Duodenal mucosa (tissue), 2 donors: ENCODE measurements at regions not wholly inside any gene's neighbourhood (a gene's known extent, or its start where the extent isn't known, plus 50 kb on each side); places are given as distances from the start of the nearest gene placed in this dataset.

Source experiments
- H3K27ac ChIP-seq: one replicate; pipeline ENCODE4 v1.7.0; 2013; ENCODE audit warnings: low read depth, low read length
- H3K27me3 ChIP-seq, 2 donors: one replicate each; pipeline ENCODE4 v1.7.0; 2013; ENCODE audit warnings: low read length in 2 of 2, control low read depth in 1 of 2; ENCODE audit not compliant: insufficient read depth in 2 of 2, control insufficient read depth in 1 of 2
- H3K36me3 ChIP-seq, 2 donors: one replicate each; pipeline ENCODE4 v1.7.0; 2013; ENCODE audit warnings: low read length in 2 of 2, control low read depth in 1 of 2; ENCODE audit not compliant: insufficient read depth in 2 of 2, control insufficient read depth in 1 of 2
- H3K4me1 ChIP-seq, 2 donors: one replicate each; pipeline ENCODE4 v1.7.0; 2013; ENCODE audit warnings: low read length in 2 of 2, control low read depth in 1 of 2; ENCODE audit not compliant: insufficient read depth in 2 of 2, control insufficient read depth in 1 of 2
- H3K4me3 ChIP-seq, 2 donors: one replicate each; pipeline ENCODE4 v1.7.0; 2013; ENCODE audit warnings: low read length in 2 of 2, low read depth in 1 of 2
- H3K9ac ChIP-seq, 2 donors: one replicate each; pipeline ENCODE4 v1.7.0; 2013; ENCODE audit warnings: low read length in 2 of 2, low read depth in 1 of 2
- H3K9me3 ChIP-seq, 2 donors: one replicate each; pipeline ENCODE4 v1.7.0; 2013; ENCODE audit warnings: low read length in 2 of 2, control low read depth in 1 of 2; ENCODE audit not compliant: control insufficient read depth in 1 of 2

GRCh38 chrX:42944381-42944998 is 166.5 kb upstream of the PPP1R2C start:
- H3K27me3 ChIP-seq, result no peaks in the 10 kb centered on the region
- peaks cover 4 to 10% of the 10 kb centered on the region in 2 donors for H3K4me1 ChIP-seq
- H3K9me3 ChIP-seq, result no peaks in the 10 kb centered on the region
- no peaks in the 10 kb centered on the region for H3K36me3 ChIP-seq
- no peak overlapping the region for H3K9ac ChIP-seq
- no peak overlapping the region for H3K4me3 ChIP-seq
- no peak overlapping the region for H3K27ac ChIP-seq

- no peaks in the 10 kb centered on the region for H3K27me3 ChIP-seq
Observed at GRCh38 chrX:42946544-42947194, 168.7 kb upstream of the PPP1R2C start.

GRCh38 chrX:42948723-42949657 is 171.0 kb upstream of the PPP1R2C start:
- no peak overlapping the region for H3K4me3 ChIP-seq
- no peak overlapping the region for H3K9ac ChIP-seq
- H3K4me1 ChIP-seq, result no peaks in the 10 kb centered on the region
- H3K9me3 ChIP-seq, result no peaks in the 10 kb centered on the region
- no peaks in the 10 kb centered on the region for H3K36me3 ChIP-seq
- H3K27ac ChIP-seq, result no peak overlapping the region
- no peaks in the 10 kb centered on the region for H3K27me3 ChIP-seq

More at GRCh38 chrX:42946544-42947194, 168.7 kb upstream of the PPP1R2C start:
- Histone ChIP-seq H3K4me3 (no peak overlapping the region), H3K27ac (no peak overlapping the region), H3K9ac (no peak overlapping the region), H3K36me3 (no peaks in the 10 kb centered on the region), H3K4me1 (peaks cover 4 to 10% of the 10 kb centered on the region in 2 donors), H3K9me3 (no peaks in the 10 kb centered on the region)

- no peaks in the 10 kb centered on the region for H3K9me3 ChIP-seq
- no peak overlapping the region for H3K4me3 ChIP-seq
- no peaks in the 10 kb centered on the region for H3K4me1 ChIP-seq
- no peaks in the 10 kb centered on the region for H3K36me3 ChIP-seq
- no peak overlapping the region for H3K27ac ChIP-seq
- no peaks in the 10 kb centered on the region for H3K27me3 ChIP-seq
- no peak overlapping the region for H3K9ac ChIP-seq
Observed at GRCh38 chrX:42951747-42952146, 173.8 kb upstream of the PPP1R2C start.

- Histone ChIP-seq H3K27ac (no peak overlapping the region), H3K4me1 (no peaks in the 10 kb centered on the region), H3K9me3 (no peaks in the 10 kb centered on the region), H3K27me3 (no peaks in the 10 kb centered on the region), H3K4me3 (no peak overlapping the region), H3K9ac (no peak overlapping the region), H3K36me3 (no peaks in the 10 kb centered on the region)
Observed at GRCh38 chrX:42952621-42953020, 174.7 kb upstream of the PPP1R2C start.

GRCh38 chrX:42954880-42955279 is 176.9 kb upstream of the PPP1R2C start:
- no peaks in the 10 kb centered on the region for H3K27me3 ChIP-seq
- H3K9me3 ChIP-seq, result no peaks in the 10 kb centered on the region
- no peak overlapping the region for H3K9ac ChIP-seq
- no peak overlapping the region for H3K4me3 ChIP-seq
- H3K27ac ChIP-seq, result no peak overlapping the region
- H3K36me3 ChIP-seq, result no peaks in the 10 kb centered on the region
- no peaks in the 10 kb centered on the region for H3K4me1 ChIP-seq

- H3K27ac ChIP-seq, result no peak overlapping the region
- no peaks in the 10 kb centered on the region for H3K36me3 ChIP-seq
- no peak overlapping the region for H3K4me3 ChIP-seq
- no peaks in the 10 kb centered on the region for H3K9me3 ChIP-seq
- no peaks in the 10 kb centered on the region for H3K4me1 ChIP-seq
- H3K9ac ChIP-seq, result no peak overlapping the region
- no peaks in the 10 kb centered on the region for H3K27me3 ChIP-seq
Observed at GRCh38 chrX:42955349-42955748, 177.4 kb upstream of the PPP1R2C start.

- Histone ChIP-seq H3K9me3 (no peaks in the 10 kb centered on the region), H3K9ac (no peak overlapping the region), H3K36me3 (no peaks in the 10 kb centered on the region), H3K4me3 (no peak overlapping the region), H3K27ac (no peak overlapping the region), H3K4me1 (no peaks in the 10 kb centered on the region), H3K27me3 (no peaks in the 10 kb centered on the region)
Observed at GRCh38 chrX:42967681-42968300, 189.8 kb upstream of the PPP1R2C start.

GRCh38 chrX:42973321-42973720 is 195.4 kb upstream of the PPP1R2C start:
- Histone ChIP-seq H3K9me3 (no peaks in the 10 kb centered on the region), H3K27ac (no peak overlapping the region), H3K9ac (no peak overlapping the region), H3K36me3 (no peaks in the 10 kb centered on the region), H3K27me3 (no peaks in the 10 kb centered on the region), H3K4me1 (no peaks in the 10 kb centered on the region), H3K4me3 (no peak overlapping the region)

GRCh38 chrX:42975906-42976305 is 197.9 kb upstream of the PPP1R2C start:
- no peak overlapping the region for H3K9ac ChIP-seq
- no peaks in the 10 kb centered on the region for H3K9me3 ChIP-seq
- H3K4me1 ChIP-seq, result no peaks in the 10 kb centered on the region
- no peaks in the 10 kb centered on the region for H3K27me3 ChIP-seq
- H3K27ac ChIP-seq, result no peak overlapping the region
- no peak overlapping the region for H3K4me3 ChIP-seq
- no peaks in the 10 kb centered on the region for H3K36me3 ChIP-seq
